ENCODE measurements at regions not wholly inside any gene's neighbourhood (a gene's known extent, or its start where the extent isn't known, plus 50 kb on each side); places are given as distances from the start of the nearest gene placed in this dataset.

GRCh38 chr2:198390670-198391069 lies 586.3 kb downstream of the PLCL1 start:
- TF ChIP-seq CTCF (IDR thresholded peaks at IDR 0.05): no peak
- TF ChIP-seq EP300 (IDR thresholded peaks at IDR 0.05): no peak
- no peak for TF ChIP-seq POLR2A (IDR thresholded peaks at IDR 0.05)

Data from sigmoid colon (tissue), 4 donors.